GM12864 (cell line): ENCODE measurements at regions not wholly inside any gene's neighbourhood (a gene's known extent, or its start where the extent isn't known, plus 50 kb on each side); places are given as distances from the start of the nearest gene placed in this dataset.

Experiments used
- DNase-seq: peaks from one replicate; pipeline ENCODE4 v3.0.0-alpha.2; 2011; ENCODE audit warnings: low read depth
- H3K4me3 ChIP-seq: 2 replicates; pipeline ENCODE4 v1.5.1; 2011; ENCODE audit warnings: mild to moderate bottlenecking, low read depth, low read length, control low read depth
- TF ChIP-seq, protein P1 (sequence below): IDR thresholded peaks from 2 replicates; pipeline ENCODE4 v1.5.1; 2011; ENCODE audit warnings: low read depth, mild to moderate bottlenecking, moderate library complexity, low read length, control low read depth, inconsistent platforms; ENCODE audit errors: missing control alignments

DNA sequence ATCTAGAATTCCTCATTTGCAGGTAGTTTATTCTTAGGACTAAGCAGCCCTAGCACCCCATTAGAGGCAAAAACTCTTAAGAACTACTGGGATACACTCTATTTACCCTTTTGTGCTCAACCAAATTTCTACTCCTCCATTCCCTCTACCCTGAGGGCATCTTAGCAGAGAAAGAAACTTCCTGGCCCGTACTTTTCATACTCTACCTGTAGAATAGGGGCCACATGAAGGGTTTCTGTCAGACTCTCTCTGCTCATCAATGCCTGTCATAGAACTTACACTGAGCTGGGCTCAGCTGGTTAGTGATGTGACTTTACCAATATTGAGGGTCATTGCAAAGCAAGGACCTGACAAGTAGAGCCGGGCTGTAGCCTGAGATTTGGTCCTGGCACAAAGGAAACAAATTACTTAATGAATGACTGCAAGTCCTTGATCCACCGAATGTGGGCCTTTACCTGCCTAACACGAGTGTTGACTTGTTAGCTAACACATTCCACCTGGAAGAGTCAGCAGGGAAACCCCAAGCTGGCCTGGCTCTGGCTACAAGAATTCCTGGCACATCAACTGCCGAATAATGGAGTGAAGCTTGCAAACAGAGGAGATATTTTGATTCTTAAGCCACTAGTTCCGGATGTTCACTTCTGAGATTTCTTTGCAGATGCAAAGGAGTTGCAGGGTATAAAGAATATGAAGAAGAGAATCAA, 280.5 kb upstream of the JAG1 start:
- DNase-seq, result no peak
- no peak overlapping the region for H3K4me3 ChIP-seq
- TF ChIP-seq, protein P1, sequence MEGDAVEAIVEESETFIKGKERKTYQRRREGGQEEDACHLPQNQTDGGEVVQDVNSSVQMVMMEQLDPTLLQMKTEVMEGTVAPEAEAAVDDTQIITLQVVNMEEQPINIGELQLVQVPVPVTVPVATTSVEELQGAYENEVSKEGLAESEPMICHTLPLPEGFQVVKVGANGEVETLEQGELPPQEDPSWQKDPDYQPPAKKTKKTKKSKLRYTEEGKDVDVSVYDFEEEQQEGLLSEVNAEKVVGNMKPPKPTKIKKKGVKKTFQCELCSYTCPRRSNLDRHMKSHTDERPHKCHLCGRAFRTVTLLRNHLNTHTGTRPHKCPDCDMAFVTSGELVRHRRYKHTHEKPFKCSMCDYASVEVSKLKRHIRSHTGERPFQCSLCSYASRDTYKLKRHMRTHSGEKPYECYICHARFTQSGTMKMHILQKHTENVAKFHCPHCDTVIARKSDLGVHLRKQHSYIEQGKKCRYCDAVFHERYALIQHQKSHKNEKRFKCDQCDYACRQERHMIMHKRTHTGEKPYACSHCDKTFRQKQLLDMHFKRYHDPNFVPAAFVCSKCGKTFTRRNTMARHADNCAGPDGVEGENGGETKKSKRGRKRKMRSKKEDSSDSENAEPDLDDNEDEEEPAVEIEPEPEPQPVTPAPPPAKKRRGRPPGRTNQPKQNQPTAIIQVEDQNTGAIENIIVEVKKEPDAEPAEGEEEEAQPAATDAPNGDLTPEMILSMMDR, result no peak

DNA sequence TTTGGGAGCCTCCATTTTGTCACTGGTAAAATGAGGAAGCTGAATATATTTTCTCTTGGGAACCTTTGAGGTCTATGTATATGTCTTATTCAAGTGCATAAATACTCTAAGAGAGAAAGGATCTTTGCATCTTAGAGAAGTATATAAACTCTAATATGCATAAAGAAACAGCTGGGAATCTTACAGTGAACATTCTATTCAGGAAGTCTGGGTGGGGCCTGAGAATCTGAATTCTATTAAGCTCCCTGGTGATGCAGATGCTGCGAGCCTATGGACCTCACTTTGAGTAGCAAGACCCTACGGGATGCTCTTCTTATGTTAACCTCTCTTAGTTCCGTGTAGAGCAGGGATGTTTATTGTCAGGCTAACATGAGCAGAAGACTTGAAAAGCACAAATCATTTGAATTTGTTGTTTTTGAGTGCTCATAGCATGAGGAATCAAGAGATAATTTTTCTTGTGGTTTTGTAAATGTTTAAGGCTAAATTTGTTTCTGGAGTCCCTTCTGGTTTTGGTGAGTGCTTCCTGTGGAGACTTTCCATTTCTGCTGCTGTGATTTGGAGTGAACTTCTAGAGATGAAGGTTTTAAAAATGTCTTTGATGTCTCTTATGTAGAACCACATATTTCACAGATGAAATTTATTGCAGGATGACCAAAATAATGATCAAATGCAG, 281.2 kb upstream of the JAG1 start:
- no peak overlapping the region for H3K4me3 ChIP-seq
- TF ChIP-seq, protein P1, result no peak
- DNase-seq, result no peak

DNA sequence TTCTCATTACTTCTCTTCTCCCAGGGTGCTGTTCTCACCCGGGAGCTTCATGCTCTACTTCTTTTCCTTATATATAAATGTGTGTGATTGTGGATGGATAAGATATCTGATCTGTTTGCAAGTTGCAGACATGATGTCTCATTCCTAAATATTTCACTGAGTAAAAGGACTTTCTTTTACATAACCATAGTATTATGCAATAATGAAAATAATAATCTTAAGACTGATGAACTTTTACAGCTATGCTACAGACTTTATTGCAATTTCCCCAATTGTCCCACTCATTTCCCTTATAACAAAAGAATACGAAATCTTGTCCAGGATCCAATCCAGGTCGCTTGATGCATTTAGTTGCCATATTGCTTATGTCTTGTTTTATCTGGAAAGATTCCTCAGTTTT, 284.5 kb upstream of the JAG1 start:
- H3K4me3 ChIP-seq, result no peak overlapping the region
- TF ChIP-seq, protein P1, result no peak
- no peak for DNase-seq

DNA sequence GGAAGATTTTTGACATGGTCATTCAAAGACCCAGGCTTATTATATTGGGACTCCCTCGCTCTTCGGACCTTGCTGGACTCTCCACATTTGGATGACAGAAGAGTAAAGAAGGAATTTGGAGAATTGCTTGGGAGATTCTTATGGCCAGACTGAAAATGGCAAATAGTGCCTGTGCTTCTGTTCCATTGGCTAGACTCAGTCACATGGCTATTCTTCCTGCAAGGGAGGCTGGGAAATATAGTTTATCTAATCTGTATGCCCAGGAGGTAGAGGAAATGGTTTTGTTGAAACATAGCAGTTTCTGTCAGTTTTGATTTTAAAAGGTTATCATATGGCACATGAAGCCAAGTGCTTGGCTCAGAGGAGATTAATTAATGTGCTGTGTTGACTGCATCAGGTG, 286.6 kb upstream of the JAG1 start:
- no peak for DNase-seq
- H3K4me3 ChIP-seq, result no peak overlapping the region
- TF ChIP-seq, protein P1, result no peak

DNA sequence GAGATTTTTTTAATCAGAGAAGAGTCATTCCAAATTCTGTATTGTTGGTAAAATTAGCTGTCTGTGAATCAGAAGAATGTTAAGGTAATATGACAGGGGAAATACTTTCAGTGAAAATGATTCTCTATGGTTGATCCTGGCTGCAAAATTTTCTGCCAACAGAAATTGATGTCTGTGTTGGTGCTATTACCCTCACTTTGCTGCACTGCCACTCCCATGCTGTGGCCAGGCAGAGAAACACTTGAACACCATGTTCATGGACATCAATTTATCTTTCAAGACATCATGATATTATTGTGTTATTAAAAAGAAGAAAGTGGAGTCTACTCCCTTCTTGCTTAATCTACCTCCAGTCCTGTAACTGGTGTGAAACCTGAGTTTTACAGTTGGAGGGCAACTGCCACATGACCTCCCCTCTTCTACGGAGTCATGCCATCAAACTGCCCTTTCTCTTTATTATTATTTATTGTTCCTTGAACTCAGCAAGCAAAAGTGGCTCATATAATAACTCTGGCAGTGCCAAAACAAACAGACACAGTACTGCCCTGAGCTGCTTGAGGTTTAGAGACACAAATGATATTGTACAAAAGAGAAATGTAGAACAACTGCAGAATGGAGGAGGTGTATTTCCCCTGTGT, 288.0 kb upstream of the JAG1 start:
- TF ChIP-seq, protein P1, result no peak
- DNase-seq, result no peak
- H3K4me3 ChIP-seq, result no peak overlapping the region

DNA sequence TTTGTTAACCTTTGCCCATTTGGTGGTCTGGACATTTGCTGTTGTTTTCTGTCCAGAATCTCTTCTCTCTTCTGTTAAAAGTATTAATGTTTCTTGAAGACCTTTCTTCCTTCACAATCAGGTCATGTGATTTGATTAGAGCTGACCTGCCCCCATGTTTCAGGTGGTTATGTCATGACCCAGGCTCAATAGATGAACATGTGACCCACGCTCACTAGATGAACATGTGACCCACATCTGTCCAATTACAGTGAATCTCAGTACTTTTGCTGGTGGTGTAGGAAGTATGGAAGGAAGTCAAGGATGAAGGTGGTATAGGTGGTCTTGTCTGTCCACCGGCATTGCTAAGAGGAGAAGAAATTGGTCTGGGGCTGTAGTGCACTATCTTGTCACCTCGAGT, 289.1 kb upstream of the JAG1 start:
- H3K4me3 ChIP-seq, result no peak overlapping the region
- DNase-seq, result no peak
- TF ChIP-seq, protein P1, result no peak
